Cardiac muscle cell (in vitro differentiated cells and primary cell): ENCODE measurements at regions not wholly inside any gene's neighbourhood (a gene's known extent, or its start where the extent isn't known, plus 50 kb on each side); places are given as distances from the start of the nearest gene placed in this dataset.
"Not testable (repeated sequence)": the region's sequence is repeated elsewhere in the genome, so short reads cannot be mapped to it uniquely, and the experiment has no call there.

Experiments used
- DNase-seq, 2 donors: peaks; one replicate each; pipeline versions ENCODE4 v3.0.0 to v3.0.0-alpha.2; 2010 to 2017; ENCODE audit warnings: low read depth in 1 of 2, low spot score in 1 of 2
- H3K27ac ChIP-seq: fragments of 200-600 bp; sonication (generic); 2 replicates; pipeline ENCODE4 v1.5.1; 2016
- H3K27me3 ChIP-seq: fragments of 200-600 bp; sonication (generic); 2 replicates; pipeline ENCODE4 v1.6.0; 2016; ENCODE audit warnings: control low read depth
- H3K36me3 ChIP-seq: fragments of 200-600 bp; sonication (generic); 2 replicates; pipeline ENCODE4 v1.5.1; 2016; ENCODE audit warnings: control low read depth
- H3K4me1 ChIP-seq: fragments of 200-600 bp; sonication (generic); 2 replicates; pipeline ENCODE4 v1.8.1; 2017; ENCODE audit warnings: low read depth, mild to moderate bottlenecking, mixed run types
- H3K4me3 ChIP-seq: fragments of 200-600 bp; sonication (generic); 2 replicates; pipeline ENCODE4 v1.5.1; 2016; ENCODE audit warnings: mild to moderate bottlenecking
- H3K9me3 ChIP-seq: fragments of 200-600 bp; sonication (generic); 2 replicates; pipeline ENCODE4 v1.5.1; 2017; ENCODE audit warnings: low read depth, mild to moderate bottlenecking, control low read depth
- CTCF ChIP-seq: IDR thresholded peaks from 2 replicates; pipeline ENCODE4 v1.5.1; 2012; ENCODE audit warnings: low read depth, mild to moderate bottlenecking, low read length

- Histone ChIP-seq H3K27ac (no peak overlapping the region), H3K4me3 (no peak overlapping the region), H3K9me3 (no peaks in the 10 kb centered on the region), H3K36me3 (no peaks in the 10 kb centered on the region), H3K4me1 (no peaks in the 10 kb centered on the region), H3K27me3 (no peaks in the 10 kb centered on the region)
- TF ChIP-seq CTCF = no peak
- DNase-seq = no peak
These were observed 522.8 kb downstream of the DMRTA1 start for GRCh38 chr9:22969350-22969979.

- DNase-seq = no peak
- H3K4me3 ChIP-seq = no peak overlapping the region
- no peaks in the 10 kb centered on the region for H3K9me3 ChIP-seq
- no peaks in the 10 kb centered on the region for H3K36me3 ChIP-seq
- no peak for TF ChIP-seq CTCF
- no peak overlapping the region for H3K27ac ChIP-seq
- H3K4me1 ChIP-seq = no peaks in the 10 kb centered on the region
- no peaks in the 10 kb centered on the region for H3K27me3 ChIP-seq
These were observed 523.9 kb downstream of the DMRTA1 start for GRCh38 chr9:22970434-22970975.

- H3K4me3 ChIP-seq = no peak overlapping the region
- no peak overlapping the region for H3K27ac ChIP-seq
- H3K27me3 ChIP-seq = no peaks in the 10 kb centered on the region
- no peaks in the 10 kb centered on the region for H3K4me1 ChIP-seq
- no peaks in the 10 kb centered on the region for H3K36me3 ChIP-seq
- no peak for DNase-seq
- H3K9me3 ChIP-seq = no peaks in the 10 kb centered on the region
- no peak for TF ChIP-seq CTCF
These were observed 529.3 kb downstream of the DMRTA1 start for GRCh38 chr9:22975951-22976350.

GRCh38 chr9:22976454-22976853, 529.8 kb downstream of the DMRTA1 start:
- TF ChIP-seq CTCF = no peak
- Histone ChIP-seq H3K27me3 (no peaks in the 10 kb centered on the region), H3K36me3 (no peaks in the 10 kb centered on the region), H3K27ac (no peak overlapping the region), H3K4me3 (no peak overlapping the region), H3K9me3 (no peaks in the 10 kb centered on the region), H3K4me1 (no peaks in the 10 kb centered on the region)
- no peak for DNase-seq

GRCh38 chr9:22980429-22980828, 533.8 kb downstream of the DMRTA1 start:
- H3K36me3 ChIP-seq, H3K9me3 ChIP-seq, H3K27me3 ChIP-seq, DNase-seq, H3K4me3 ChIP-seq, H3K4me1 ChIP-seq, H3K27ac ChIP-seq: not testable (repeated sequence)

GRCh38 chr9:22986556-22986955, 539.9 kb downstream of the DMRTA1 start:
- Histone ChIP-seq H3K4me1 (no peaks in the 10 kb centered on the region), H3K9me3 (no peaks in the 10 kb centered on the region), H3K4me3 (no peak overlapping the region), H3K27me3 (no peaks in the 10 kb centered on the region), H3K27ac (no peak overlapping the region), H3K36me3 (no peaks in the 10 kb centered on the region)
- TF ChIP-seq CTCF = no peak
- DNase-seq = no peak
